Esophagus squamous epithelium (tissue), 5 donors: ENCODE measurements at regions not wholly inside any gene's neighbourhood (a gene's known extent, or its start where the extent isn't known, plus 50 kb on each side); places are given as distances from the start of the nearest gene placed in this dataset.

Source experiments
- DNase-seq: peaks from one replicate; lab custom pipeline; 2025; lab: John Stamatoyannopoulos, UW
- H3K27ac ChIP-seq, 4 donors: fragments of 200-600 bp; sonication (generic); one replicate each; pipeline ENCODE4 v1.5.1; 2016 to 2019; ENCODE audit warnings: mild to moderate bottlenecking in 1 of 4
- H3K27me3 ChIP-seq, 4 donors: fragments of 200-600 bp; sonication (generic); 1 replicate in 3 of 4; 2 replicates in 1 of 4; pipeline versions ENCODE4 v1.5.1 to v1.6.0; 2017 to 2021; ENCODE audit warnings: antibody characterized with exemption in 1 of 4
- H3K36me3 ChIP-seq, 3 donors: fragments of 200-600 bp; sonication (generic); one replicate each; pipeline ENCODE4 v1.5.1; 2016 to 2019
- H3K4me1 ChIP-seq, 3 donors: fragments of 200-600 bp; sonication (generic); one replicate each; pipeline ENCODE4 v1.5.1; 2017 to 2019
- H3K4me3 ChIP-seq, 4 donors: fragments of 200-600 bp; sonication (generic); 1 replicate in 3 of 4; 2 replicates in 1 of 4; pipeline ENCODE4 v1.5.1; 2016 to 2019; ENCODE audit warnings: mild to moderate bottlenecking in 2 of 4, moderate library complexity in 1 of 4
- H3K9me3 ChIP-seq, 3 donors: fragments of 200-600 bp; sonication (generic); one replicate each; pipeline ENCODE4 v1.5.1; 2016 to 2019
- POLR2A ChIP-seq, 4 donors: fragments of 450-650 bp; IDR thresholded peaks; one replicate each; pipeline ENCODE4 v1.6.1; 2017; ENCODE audit warnings: antibody characterized with exemption in 4 of 4, mild to moderate bottlenecking in 4 of 4, moderate library complexity in 3 of 4
- WGBS, 2 donors: methylation state at CpG; one replicate each; pipeline ENCODE4 v1.1.5; 2018; 5-methylcytosine and 5-hydroxymethylcytosine counted together
- intact Hi-C: fragments of 100-400 bp; cut with DNase I; formaldehyde crosslinking; loops from one replicate; pipeline ENCODE4 v1.15.0; 2022
- TF ChIP-seq, protein P1 (sequence below), 6 experiments: fragments of 450-650 bp in 4 of 6; fragments of 200-600 bp in 2 of 6; sonication (generic) in 2 of 6; IDR thresholded peaks; one replicate each; pipeline ENCODE4 v1.5.1; 2016 to 2019; ENCODE audit warnings: antibody characterized with exemption in 6 of 6, mild to moderate bottlenecking in 4 of 6, moderate library complexity in 4 of 6
- donor health status: DM: yes; HTN: yes; CAD: no.

DNA sequence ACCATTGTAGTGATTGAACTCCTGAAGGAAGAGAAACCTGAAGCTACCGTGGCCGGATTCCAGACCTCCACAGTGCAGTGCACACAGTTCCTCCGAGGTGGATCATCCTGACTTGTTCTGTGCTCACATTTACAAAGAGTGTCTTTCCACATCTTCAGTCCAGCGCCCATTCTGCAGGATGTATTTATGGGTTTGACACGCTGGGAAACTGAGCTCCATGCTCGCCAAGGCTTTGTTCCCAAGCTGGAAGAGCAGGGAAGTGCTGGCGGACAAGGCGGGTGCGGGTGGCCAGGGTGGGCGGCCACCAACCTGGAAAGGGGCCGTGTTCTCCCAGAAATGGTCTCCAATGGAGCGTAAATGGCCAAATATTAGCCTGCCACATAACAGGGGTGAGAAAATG is 227.9 kb downstream of the IRF8 start:
- H3K27ac ChIP-seq: no peak overlapping the region
- 72 to 79% methylated on average over 9 of the region's 12 CpGs for WGBS, 2 donors
- TF ChIP-seq POLR2A (IDR thresholded peaks at IDR 0.05): no peak
- TF ChIP-seq, protein P1, sequence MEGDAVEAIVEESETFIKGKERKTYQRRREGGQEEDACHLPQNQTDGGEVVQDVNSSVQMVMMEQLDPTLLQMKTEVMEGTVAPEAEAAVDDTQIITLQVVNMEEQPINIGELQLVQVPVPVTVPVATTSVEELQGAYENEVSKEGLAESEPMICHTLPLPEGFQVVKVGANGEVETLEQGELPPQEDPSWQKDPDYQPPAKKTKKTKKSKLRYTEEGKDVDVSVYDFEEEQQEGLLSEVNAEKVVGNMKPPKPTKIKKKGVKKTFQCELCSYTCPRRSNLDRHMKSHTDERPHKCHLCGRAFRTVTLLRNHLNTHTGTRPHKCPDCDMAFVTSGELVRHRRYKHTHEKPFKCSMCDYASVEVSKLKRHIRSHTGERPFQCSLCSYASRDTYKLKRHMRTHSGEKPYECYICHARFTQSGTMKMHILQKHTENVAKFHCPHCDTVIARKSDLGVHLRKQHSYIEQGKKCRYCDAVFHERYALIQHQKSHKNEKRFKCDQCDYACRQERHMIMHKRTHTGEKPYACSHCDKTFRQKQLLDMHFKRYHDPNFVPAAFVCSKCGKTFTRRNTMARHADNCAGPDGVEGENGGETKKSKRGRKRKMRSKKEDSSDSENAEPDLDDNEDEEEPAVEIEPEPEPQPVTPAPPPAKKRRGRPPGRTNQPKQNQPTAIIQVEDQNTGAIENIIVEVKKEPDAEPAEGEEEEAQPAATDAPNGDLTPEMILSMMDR (IDR thresholded peaks at IDR 0.05): no peak
- DNase-seq: no peak
- no peaks in the 10 kb centered on the region for H3K9me3 ChIP-seq
- H3K36me3 ChIP-seq: no peaks in the 10 kb centered on the region
- intact Hi-C loops: no loop called here
- no peak overlapping the region for H3K4me3 ChIP-seq
- peaks cover 0 to 18% (median 0%) of the 10 kb centered on the region in 4 donors for H3K27me3 ChIP-seq
- no peaks in the 10 kb centered on the region for H3K4me1 ChIP-seq

DNA sequence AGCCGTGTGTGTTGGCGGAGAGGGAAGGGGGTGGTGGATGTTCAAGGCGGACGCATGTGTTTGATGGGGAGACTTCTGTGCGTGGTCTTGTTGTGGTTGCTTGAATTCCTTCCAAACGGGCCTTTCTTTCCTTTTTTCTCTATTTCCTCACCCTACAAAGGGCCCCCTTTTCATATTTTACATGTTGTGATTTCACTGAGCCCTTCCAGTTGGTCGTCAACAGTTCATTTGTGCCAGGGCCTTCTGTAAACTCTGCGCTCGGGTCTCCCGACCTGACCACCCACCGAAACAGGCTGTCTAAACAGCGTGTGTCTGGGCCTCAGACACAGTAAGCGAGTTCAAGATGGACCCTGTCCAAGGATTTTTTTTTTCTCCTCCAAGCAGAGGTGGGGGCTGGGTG is 228.4 kb downstream of the IRF8 start:
- H3K4me1 ChIP-seq: no peaks in the 10 kb centered on the region
- peaks cover 0 to 13% (median 0%) of the 10 kb centered on the region in 4 donors for H3K27me3 ChIP-seq
- no peak overlapping the region for H3K27ac ChIP-seq
- no peak overlapping the region for H3K4me3 ChIP-seq
- DNase-seq: no peak
- no peaks in the 10 kb centered on the region for H3K9me3 ChIP-seq
- 73 to 75% methylated on average over 13 of the region's 13 CpGs for WGBS, 2 donors
- no peaks in the 10 kb centered on the region for H3K36me3 ChIP-seq
- TF ChIP-seq, protein P1 (IDR thresholded peaks at IDR 0.05): no peak
- no peak for TF ChIP-seq POLR2A (IDR thresholded peaks at IDR 0.05)
- intact Hi-C loops: no loop called here

DNA sequence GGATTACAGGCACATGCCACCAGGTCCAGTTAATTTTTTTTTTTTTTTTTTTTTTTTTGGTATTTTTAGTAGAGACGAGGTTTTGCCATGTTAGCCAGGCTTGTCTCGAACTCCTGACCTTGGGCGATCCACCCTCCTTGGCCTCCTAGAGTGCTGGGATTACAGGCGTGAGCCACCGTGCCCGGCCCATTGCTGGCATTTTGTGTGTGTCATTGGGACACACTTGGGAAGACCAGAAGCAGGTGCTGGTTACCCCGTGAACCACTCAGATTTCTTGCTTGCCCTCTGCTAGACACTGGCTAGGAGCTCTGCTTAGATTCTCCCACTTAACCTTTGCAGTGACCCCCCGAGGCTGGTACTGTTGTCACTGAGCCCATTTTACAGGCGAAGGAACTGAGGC is 229.3 kb downstream of the IRF8 start:
- Histone ChIP-seq H3K27me3 (peaks cover 0 to 5% (median 0%) of the 10 kb centered on the region in 4 donors), H3K4me3 (no peak overlapping the region), H3K27ac (no peak overlapping the region), H3K4me1 (no peaks in the 10 kb centered on the region), H3K36me3 (no peaks in the 10 kb centered on the region), H3K9me3 (no peaks in the 10 kb centered on the region)
- no peak for DNase-seq
- TF ChIP-seq POLR2A (IDR thresholded peaks at IDR 0.05): no peak
- TF ChIP-seq, protein P1 (IDR thresholded peaks at IDR 0.05): no peak
- intact Hi-C loops: no loop called here
- 81 to 100% methylated on average over 1 to 3 of the region's 9 CpGs for WGBS, 2 donors

DNA sequence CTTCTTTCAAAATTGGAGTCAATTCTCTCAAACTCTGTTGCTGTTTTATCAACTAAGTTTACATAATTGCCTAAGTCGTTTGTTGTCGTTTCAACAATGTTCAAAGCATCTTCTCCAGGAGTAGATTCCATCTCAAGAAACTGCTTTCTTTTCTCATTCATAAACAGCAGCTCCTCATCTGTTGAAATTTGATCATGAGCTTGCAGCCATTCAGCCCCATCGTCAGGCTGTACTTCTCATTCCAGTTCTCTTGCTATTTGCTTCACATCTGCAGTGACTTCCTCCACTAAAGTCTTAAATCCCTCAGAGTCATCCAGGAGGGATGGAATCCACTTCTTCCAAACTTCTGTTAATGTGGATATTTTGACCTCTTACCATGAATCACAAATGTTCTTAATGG is 230.6 kb downstream of the IRF8 start:
- Histone ChIP-seq H3K27me3 (no peaks in the 10 kb centered on the region), H3K9me3 (no peaks in the 10 kb centered on the region), H3K4me3 (no peak overlapping the region), H3K4me1 (no peaks in the 10 kb centered on the region), H3K36me3 (no peaks in the 10 kb centered on the region), H3K27ac (no peak overlapping the region)
- no peak for DNase-seq
- 42 to 46% methylated on average over 3 of the region's 3 CpGs for WGBS, 2 donors
- intact Hi-C loops: no loop called here
- no peak for TF ChIP-seq POLR2A (IDR thresholded peaks at IDR 0.05)
- TF ChIP-seq, protein P1 (IDR thresholded peaks at IDR 0.05): no peak

DNA sequence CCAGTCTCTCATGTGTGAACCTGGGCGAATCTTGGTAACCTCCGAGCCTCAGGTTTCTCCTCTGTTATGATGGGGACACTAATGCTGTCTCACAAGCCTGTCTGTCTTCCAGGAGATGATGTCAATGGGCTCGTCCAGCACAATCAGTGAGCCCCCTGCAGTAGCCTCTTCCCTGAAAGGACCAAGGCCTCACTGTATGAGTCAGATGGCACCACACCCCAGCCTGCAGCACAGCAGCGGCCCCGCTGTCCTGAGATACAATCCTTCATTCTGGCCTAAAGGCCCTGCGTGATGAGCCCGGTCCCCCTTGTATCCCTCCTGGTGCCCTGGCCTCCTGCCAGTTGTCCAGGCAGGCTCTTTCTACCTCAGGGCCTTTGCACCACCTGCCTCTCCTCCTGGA is 234.4 kb downstream of the IRF8 start:
- Histone ChIP-seq H3K27ac (no peak overlapping the region), H3K36me3 (no peaks in the 10 kb centered on the region), H3K27me3 (no peaks in the 10 kb centered on the region), H3K9me3 (no peaks in the 10 kb centered on the region), H3K4me3 (no peak overlapping the region), H3K4me1 (no peaks in the 10 kb centered on the region)
- 78 to 79% methylated on average over 7 of the region's 7 CpGs for WGBS, 2 donors
- DNase-seq: no peak
- intact Hi-C loops: no loop called here
- no peak for TF ChIP-seq POLR2A (IDR thresholded peaks at IDR 0.05)
- TF ChIP-seq, protein P1 (IDR thresholded peaks at IDR 0.05): no peak
